ENCODE measurements at regions not wholly inside any gene's neighbourhood (a gene's known extent, or its start where the extent isn't known, plus 50 kb on each side); places are given as distances from the start of the nearest gene placed in this dataset.
"Not testable (repeated sequence)": the region's sequence is repeated elsewhere in the genome, so short reads cannot be mapped to it uniquely, and the experiment has no call there.

GRCh38 chr4:175290401-175290800 lies 372.2 kb downstream of the ADAM29 start:
- no peak for DNase-seq

GRCh38 chr4:175297965-175298565 lies 379.9 kb downstream of the ADAM29 start:
- no peak for DNase-seq

- no peak for DNase-seq
Measured at GRCh38 chr4:175306436-175306835, 388.3 kb downstream of the ADAM29 start.

DNA sequence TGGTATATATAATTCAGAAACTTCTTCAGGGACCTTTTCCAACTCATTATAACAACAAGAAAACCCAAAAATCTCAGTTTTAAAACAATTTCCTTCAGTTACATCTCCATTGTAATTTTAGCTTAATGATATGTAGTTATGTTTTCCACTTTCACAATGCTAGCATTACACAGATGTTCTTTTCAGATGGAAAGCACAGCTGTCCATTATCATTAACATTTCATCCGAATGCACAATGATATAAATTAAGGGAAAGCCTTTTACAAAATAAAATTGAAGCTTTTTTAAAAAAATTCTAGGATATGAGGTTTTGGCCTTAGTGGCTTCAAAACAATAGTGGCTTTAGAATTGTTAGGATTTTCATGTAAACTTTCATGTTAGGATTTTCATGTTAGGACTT lies 389.2 kb downstream of the ADAM29 start:
- no peak for DNase-seq

DNA sequence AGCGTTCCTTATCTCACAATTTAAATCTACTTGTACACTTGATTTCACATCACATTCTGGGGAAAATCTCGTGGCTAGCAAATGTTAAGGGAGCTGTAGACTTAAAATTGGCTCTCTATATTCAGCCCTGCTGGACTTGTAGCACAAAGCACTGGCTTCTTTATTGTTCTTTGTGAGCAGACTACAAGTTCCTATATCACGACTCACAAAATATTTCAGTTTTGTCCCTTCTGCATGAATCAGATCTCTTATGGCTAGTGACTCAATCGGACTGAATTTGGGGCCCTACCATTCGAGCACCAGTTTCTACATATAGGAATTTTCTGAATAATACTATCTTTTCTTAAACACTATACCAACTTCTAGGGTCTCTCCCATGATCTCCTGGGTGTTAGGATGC lies 390.1 kb downstream of the ADAM29 start:
- no peak for DNase-seq

GRCh38 chr4:175309041-175309440 lies 390.9 kb downstream of the ADAM29 start:
- DNase-seq = no peak

GRCh38 chr4:175325230-175325629 lies 407.1 kb downstream of the ADAM29 start:
- DNase-seq = no peak

- no peak for DNase-seq
Measured at GRCh38 chr4:175326796-175327195, 408.6 kb downstream of the ADAM29 start.

DNA sequence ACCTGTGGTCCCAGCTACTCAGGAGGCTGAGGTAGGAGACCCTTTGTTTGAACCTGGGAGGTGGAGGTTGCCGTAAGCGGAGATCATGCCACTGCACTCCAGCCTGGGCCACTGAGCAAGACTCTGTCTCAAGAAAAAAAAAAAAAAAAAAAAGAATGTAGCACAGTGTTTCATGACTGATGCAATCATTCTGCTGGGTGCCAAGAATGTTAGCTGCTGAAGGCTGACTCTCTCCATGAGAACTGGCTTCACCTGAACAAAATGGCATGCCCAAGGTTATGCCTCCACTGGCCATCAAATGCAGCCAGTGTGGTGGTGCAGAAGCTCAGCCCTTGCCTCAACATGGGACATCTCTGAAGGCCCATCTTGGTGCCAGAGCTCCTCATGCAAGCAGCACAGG lies 412.1 kb downstream of the ADAM29 start:
- DNase-seq = no peak

DNA sequence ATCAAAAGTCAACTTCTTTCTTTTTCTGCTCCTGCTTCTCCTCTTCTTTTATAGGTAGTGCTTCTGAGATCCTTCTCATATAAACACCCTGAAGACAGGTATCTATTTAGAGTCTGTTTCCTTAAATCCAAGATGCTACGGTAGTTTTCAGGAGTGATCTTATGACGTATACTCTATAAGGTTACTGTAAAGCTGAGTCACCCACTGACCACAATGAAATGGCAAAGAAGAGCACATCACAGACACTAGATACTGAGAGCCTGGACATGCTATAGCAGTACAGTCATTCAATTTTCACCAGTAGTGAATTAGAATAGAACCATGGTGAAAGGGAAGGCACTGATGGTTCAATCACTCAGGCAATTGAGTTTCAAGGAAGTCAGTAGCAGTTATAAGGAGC lies 412.5 kb downstream of the ADAM29 start:
- no peak for DNase-seq

DNA sequence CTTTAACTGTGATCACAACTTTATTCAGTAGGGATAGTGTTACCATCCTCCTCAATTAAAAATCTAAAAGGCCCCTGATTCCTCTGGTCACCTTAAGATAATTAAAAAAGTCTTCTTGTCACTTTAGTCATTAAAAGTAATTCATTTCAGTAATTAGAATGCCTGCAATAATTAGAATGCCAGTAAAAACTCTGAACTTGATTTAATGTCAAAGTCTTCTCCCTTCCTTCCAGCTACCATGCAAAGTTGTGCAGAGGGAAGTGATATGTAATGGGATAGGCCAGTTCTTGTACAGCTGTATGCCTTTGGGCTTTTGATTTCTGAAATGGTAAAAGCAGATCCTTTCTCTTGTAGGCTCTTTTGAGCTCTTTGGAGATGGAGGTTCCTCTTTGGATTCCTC lies 417.2 kb downstream of the ADAM29 start:
- no peak for DNase-seq

DNA sequence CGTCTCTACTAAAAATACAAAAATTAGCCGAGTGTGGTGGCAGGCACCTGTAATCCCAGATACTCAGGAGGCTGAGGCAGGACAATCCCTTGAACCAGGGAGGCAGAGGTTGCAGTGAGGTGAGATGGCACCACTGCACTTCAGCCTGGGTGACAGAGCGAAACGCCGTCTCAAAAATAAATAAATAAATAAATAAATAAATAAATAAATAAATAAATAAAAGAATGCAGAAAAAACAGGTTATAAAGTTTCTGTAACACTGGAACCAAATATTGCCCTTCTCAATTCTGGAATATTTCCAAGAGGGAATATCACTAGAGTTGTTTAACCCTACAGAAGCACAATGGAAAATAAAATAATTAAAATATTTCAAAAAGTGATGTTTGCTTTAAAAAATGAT lies 418.4 kb downstream of the ADAM29 start:
- DNase-seq = not testable (repeated sequence)

DNA sequence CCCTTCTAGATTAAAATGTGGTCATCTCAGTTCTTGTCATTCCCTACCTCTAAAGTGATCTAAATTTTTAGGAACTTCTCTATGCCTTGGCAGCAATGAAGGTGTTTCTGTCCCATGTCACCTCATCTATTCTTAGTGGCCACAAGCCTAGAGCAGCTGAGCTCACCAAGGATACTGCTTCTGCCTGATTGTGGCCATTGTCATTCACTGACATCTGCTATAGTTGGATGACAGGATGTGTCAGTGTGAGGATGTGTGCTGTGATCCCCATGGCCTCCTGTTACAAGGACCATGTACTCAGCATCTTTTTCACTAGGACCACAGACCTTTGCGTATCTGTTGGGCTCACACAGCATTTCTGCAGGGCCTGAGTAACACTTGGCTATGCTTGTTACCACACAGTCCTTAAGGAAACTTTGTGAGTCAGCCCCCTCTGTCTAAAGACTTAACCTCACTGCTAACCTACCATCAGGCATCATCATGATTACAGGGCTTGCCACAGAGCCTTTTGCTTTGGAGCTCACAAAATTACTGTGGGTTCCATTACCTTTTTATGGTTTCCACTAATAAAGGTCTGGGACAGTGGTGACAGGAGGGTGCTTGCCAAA lies 421.0 kb downstream of the ADAM29 start:
- DNase-seq = no peak

DNA sequence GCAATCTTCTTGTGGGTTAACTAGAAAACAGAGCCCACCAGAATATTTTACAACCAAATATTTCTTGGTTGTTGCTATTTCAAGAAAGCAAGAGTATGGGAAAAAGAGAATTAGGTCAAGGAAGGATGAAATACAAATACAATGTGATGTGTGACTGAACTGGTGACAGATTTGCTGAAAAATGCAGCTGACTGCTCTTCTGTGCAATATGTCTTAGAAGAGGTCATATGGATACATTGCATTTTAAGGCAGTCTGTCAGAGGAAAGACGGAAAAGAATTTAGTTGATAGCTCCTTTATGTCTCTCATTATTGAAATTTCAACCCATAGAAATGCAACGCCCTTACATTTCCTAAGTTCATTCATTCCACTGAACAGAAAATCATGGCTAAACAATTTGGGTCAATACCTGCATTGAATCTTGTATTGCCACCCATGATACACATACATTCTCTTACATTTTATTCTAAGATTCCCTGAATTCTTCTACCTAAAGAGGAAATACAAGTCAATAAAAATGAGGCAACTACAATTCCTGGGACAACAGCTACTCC lies 423.1 kb downstream of the ADAM29 start:
- no peak for DNase-seq

DNA sequence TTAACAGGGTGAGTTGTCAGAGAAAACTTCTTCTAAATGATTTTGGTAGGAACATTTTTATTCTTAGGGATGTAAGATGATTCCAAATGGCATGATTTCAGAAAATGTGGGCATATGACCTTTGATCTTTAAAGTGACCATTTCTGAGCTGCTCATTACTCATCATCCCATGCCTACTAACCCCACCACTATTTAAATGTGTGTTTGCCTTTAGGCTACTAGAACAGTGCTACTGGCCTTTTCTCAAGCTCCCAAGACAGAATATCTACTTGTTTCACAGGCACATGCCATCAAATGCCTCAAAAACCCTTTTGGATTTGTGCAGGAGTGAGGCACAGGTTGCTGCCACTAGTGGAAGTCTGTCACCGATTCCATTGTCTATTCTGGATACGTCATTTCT lies 428.2 kb downstream of the ADAM29 start:
- no peak for DNase-seq

DNA sequence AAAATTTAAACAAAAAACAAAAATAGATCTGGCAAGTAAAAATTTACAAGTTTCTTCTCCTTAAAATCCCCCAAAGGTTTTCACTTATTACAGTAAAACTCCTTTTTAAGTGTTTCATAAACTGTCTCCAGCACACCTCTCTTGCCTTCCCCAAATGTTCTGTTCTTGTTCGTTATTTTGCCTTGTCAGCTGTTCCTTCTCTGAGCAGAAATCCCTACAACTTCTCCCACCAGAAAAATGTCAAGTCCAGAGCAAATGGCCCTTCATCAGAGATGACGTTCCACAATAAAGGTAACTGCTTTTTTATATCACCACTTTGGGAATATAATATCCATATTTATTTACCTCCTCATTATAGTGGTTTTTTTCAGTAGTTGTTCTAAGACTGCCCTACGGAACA lies 432.1 kb downstream of the ADAM29 start:
- DNase-seq = no peak

DNA sequence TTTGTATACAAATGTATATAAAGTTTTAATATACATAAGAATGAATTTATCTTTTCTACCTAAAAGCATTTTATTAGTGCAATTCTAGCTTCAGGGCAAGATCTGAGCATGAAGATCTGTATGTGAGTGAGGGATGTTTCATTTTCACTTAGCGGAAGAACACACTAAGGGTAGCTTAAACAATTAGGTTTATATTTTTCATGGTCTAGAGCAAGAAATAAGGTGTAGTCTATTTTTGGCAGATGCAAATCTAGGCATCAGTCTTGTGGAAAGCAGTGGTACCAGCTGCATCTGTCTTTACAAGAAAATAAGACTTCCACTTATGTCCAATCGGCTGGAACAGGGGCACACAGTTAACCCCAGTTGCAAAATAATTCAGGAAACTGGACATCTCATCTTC lies 433.3 kb downstream of the ADAM29 start:
- DNase-seq = no peak

DNA sequence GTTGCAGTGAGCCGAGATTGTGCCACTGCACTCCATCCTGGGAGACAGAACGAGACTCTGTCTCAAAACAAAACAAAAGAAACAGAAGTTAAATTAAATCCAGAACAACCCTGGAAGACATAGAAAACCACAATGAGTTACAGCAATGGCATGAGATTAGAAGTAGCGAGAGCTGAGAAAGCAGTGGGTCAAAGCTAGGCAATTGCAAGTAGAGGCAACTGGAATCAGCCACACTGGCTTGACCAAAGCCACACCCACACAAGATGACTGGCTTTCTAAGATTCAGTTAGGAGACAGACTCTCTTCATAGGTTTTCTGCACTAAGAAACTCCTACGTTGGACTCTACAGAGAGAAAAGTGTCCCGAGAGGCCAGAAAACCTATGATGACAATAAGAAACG lies 443.0 kb downstream of the GPM6A start:
- DNase-seq = no peak

GRCh38 chr4:175371091-175371490 lies 441.0 kb downstream of the GPM6A start:
- DNase-seq = no peak

DNA sequence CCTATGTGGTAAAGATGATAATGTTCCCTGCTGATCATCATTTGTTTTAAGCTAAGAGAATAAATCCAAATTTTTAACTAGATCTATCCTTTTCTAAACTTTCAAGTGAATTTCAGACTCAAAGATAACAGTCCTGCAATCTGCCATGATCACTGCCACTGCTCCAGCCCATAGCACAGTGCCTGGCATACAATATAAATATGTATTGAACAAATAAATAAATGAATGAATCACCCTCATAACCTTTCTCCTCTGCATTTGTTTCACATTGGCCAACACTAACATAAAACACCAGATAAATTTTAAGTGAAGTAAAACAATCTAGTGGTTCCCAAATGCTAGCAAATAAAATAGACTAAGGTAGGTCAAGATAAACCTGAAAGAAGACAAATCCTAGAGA lies 439.0 kb downstream of the GPM6A start:
- DNase-seq = no peak

DNA sequence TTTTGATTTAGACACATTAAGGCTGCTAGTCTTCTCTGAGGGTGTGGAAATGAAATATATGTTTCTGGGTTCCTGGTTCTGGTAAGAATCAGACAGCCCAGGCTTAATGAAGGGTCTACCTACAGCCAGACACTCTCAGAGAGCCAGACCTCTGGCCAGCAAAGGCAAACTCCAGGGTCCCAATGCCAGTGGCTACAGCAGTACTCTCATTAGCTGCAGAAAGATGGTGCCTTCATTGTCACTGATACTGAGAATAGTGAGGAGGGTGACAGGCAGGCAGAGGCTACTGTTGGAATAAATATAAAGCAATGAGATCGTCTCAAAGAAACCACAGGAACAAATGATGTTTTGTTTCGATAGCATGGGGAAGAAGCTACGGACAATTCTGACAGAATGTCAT lies 437.6 kb downstream of the GPM6A start:
- no peak for DNase-seq

DNA sequence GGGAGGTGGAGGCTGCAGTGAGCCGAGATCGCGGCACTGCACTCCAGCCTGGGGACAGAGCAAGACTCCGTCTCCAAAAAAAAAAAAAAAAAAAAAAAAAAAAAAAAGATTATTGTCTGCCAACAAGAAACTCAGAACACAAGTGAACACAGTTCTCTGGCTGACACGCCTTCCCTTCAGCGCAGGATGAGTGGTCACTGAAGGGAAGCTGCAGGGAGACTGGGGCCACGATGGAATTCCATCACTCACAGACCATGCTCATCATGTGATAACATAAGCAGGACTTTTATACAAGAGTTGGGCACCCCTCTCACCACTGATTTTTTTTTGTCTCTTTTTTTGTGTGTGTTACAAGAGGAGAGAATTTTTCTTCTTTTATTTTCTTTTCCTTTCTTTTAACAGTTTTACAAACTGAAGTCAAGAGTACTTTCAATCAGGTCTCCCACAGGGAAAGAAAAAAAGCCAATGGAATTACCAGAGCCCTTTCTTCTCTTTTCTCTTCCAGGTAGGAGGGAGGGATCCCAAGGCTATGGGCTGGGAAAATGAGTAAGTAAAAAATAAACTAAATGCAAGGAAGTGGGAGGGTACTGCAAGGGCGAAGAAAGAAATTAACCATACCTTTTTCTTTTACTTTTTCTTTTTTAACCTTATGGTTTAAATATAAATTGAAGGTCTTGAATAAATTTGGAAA lies 435.6 kb downstream of the GPM6A start:
- DNase-seq = no peak

GRCh38 chr4:175377203-175377602 lies 434.9 kb downstream of the GPM6A start:
- no peak for DNase-seq

GRCh38 chr4:175378372-175378771 lies 433.7 kb downstream of the GPM6A start:
- DNase-seq = no peak
